Gastrocnemius medialis (tissue), 4 donors: ENCODE measurements at regions not wholly inside any gene's neighbourhood (a gene's known extent, or its start where the extent isn't known, plus 50 kb on each side); places are given as distances from the start of the nearest gene placed in this dataset.

ENCODE experiments used
- ATAC-seq, 2 donors: fragments of 150-250 bp; one replicate each; pipeline ENCODE4 v1.9.1; 2016
- DNase-seq, 2 donors: peaks; one replicate each; pipeline ENCODE4 v3.0.0-alpha.2; 2019
- H3K27ac ChIP-seq, 4 donors: fragments of 200-600 bp; sonication (generic); 1 replicate in 1 of 4; 2 replicates in 3 of 4; pipeline ENCODE4 v1.5.1; 2016 to 2018; ENCODE audit warnings: mild to moderate bottlenecking in 2 of 4, moderate library complexity in 1 of 4
- H3K27me3 ChIP-seq, 3 donors: fragments of 200-600 bp; sonication (generic) in 2 of 3; 1 replicate in 1 of 3; 2 replicates in 2 of 3; pipeline versions ENCODE4 v1.5.1 to v1.6.0; 2016 to 2019; ENCODE audit warnings: mild to moderate bottlenecking in 1 of 3, moderate library complexity in 1 of 3
- H3K36me3 ChIP-seq, 2 donors: fragments of 200-600 bp; sonication (generic) in 1 of 2; one replicate each; pipeline ENCODE4 v1.5.1; 2017 to 2018
- H3K4me1 ChIP-seq, 2 donors: fragments of 200-600 bp; sonication (generic) in 1 of 2; one replicate each; pipeline ENCODE4 v1.5.1; 2016 to 2017; ENCODE audit warnings: mild to moderate bottlenecking in 2 of 2
- H3K4me3 ChIP-seq, 4 donors: fragments of 200-600 bp; sonication (generic) in 3 of 4; 1 replicate in 1 of 4; 2 replicates in 3 of 4; pipeline ENCODE4 v1.5.1; 2016 to 2019; ENCODE audit warnings: mild to moderate bottlenecking in 2 of 4
- H3K9me3 ChIP-seq, 3 donors: fragments of 200-600 bp; sonication (generic) in 2 of 3; 1 replicate in 1 of 3; 2 replicates in 2 of 3; pipeline ENCODE4 v1.5.1; 2016 to 2019
- CTCF ChIP-seq, 5 experiments: fragments of 450-650 bp in 3 of 5; fragments of 200-600 bp in 2 of 5; sonication (generic) in 2 of 5; IDR thresholded peaks in 4 of 5; conservative IDR thresholded peaks in 1 of 5; 1 replicate in 4 of 5; 2 replicates in 1 of 5; pipeline ENCODE4 v1.5.1; 2016 to 2019; ENCODE audit warnings: antibody characterized with exemption in 5 of 5, mild to moderate bottlenecking in 3 of 5, moderate library complexity in 3 of 5
- POLR2A ChIP-seq, 2 donors: fragments of 450-650 bp; IDR thresholded peaks; one replicate each; pipeline ENCODE4 v1.6.1; 2017; ENCODE audit warnings: antibody characterized with exemption in 2 of 2, mild to moderate bottlenecking in 2 of 2, moderate library complexity in 2 of 2
- in situ Hi-C, 4 donors: fragments of 200-750 bp; cut with MboI; loops; one replicate each; pipeline versions ENCODE4 v1.15.0 to v1.8.0; 2017; ENCODE audit warnings: low sequenced_read_pairs in 4 of 4
- intact Hi-C: fragments of 100-400 bp; cut with DNase I; formaldehyde crosslinking; loops from one replicate; pipeline ENCODE4 v1.15.1; 2023; ENCODE audit warnings: low total_unique reads

DNA sequence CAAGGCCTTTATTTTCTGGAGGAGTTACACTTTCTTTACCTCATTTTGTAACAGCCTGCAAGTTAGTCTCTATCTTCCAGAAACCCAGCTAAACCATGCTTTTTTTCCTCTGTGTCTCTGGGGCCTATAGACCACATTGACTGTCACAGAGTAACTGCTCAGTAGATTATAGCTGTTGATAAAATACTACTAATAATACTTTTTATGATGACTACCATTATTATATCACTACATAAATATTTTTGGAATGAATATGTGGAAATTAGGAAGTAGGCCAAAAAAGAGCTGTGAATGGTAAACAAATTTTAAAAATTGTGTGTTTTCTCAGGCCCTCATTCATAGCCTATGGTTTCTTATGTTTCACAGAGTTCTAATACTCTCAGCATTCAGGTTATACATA lies 233.1 kb upstream of the USP24 start:
- no peak for TF ChIP-seq POLR2A (IDR thresholded peaks at IDR 0.05)
- TF ChIP-seq CTCF (IDR thresholded peaks at IDR 0.05 in 4 of 5, conservative IDR thresholded peaks at IDR 0.05 in 1 of 5) = no peak
- Histone ChIP-seq H3K9me3 (no peaks in the 10 kb centered on the region), H3K4me1 (peaks cover 0 to 6% of the 10 kb centered on the region in 2 donors), H3K4me3 (no peak overlapping the region), H3K27me3 (no peaks in the 10 kb centered on the region), H3K36me3 (no peaks in the 10 kb centered on the region), H3K27ac (no peak overlapping the region)
- no peak for DNase-seq
- in situ Hi-C loops (no loop called here), intact Hi-C loops (no loop called here)
- ATAC-seq = no peak

DNA sequence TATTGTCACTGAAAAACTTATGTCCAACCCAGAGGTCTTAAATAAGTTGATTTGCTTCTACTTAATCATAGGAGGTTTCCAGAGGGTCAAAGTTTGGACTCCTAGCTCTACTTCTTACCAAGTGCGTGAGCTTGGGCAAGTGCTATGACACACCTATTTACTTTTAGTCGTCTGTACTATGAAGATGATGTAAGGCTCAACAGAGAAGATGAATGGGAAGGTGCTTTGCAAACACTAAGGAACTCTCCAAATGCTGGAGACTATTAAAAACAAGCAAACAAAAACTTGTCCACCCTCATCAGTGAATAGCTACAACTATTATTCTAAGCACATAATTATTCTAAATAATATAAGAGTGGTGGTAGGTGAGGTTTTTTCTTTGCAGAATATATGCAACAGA lies 232.3 kb upstream of the USP24 start:
- in situ Hi-C loops = no loop called here
- DNase-seq = no peak

DNA sequence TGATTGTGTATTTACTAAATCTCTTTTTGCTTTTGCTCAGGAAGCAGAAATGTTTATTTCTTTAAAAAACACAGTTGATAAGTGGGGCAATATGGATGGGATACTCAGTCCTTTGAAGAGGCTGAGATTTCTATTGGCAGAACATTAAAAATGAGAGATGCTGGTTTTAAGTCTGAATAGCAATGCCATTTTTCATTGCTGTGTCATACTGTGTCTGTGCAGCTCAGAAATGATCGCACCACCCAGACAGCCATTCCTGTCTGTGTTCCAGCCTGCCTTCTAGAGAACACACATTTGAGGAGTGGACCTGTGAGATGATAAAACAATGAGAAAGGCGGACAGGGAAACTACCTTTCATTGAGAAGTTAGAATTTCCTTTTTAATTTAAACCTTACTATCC lies 231.2 kb upstream of the USP24 start:
- peaks cover 0 to 10% of the 10 kb centered on the region in 2 donors for H3K4me1 ChIP-seq
- H3K36me3 ChIP-seq = no peaks in the 10 kb centered on the region
- no peaks in the 10 kb centered on the region for H3K27me3 ChIP-seq
- no peaks in the 10 kb centered on the region for H3K9me3 ChIP-seq
- no peak for TF ChIP-seq CTCF (IDR thresholded peaks at IDR 0.05 in 4 of 5, conservative IDR thresholded peaks at IDR 0.05 in 1 of 5)
- no peak for TF ChIP-seq POLR2A (IDR thresholded peaks at IDR 0.05)
- in situ Hi-C loops = no loop called here
- intact Hi-C loops = no loop called here
- no peak overlapping the region for H3K27ac ChIP-seq
- no peak for DNase-seq
- no peak for ATAC-seq
- H3K4me3 ChIP-seq = no peak overlapping the region

More for the DNA sequence above, 232.3 kb upstream of the USP24 start:
- Histone ChIP-seq H3K4me1 (peaks cover 0 to 10% of the 10 kb centered on the region in 2 donors), H3K4me3 (no peak overlapping the region), H3K27ac (no peak overlapping the region), H3K27me3 (no peaks in the 10 kb centered on the region), H3K9me3 (no peaks in the 10 kb centered on the region), H3K36me3 (no peaks in the 10 kb centered on the region)
- intact Hi-C loops = no loop called here
- no peak for ATAC-seq
- no peak for TF ChIP-seq POLR2A (IDR thresholded peaks at IDR 0.05)
- no peak for TF ChIP-seq CTCF (IDR thresholded peaks at IDR 0.05 in 4 of 5, conservative IDR thresholded peaks at IDR 0.05 in 1 of 5)

- Histone ChIP-seq H3K4me1 (peaks cover 0 to 10% of the 10 kb centered on the region in 2 donors), H3K9me3 (no peaks in the 10 kb centered on the region), H3K36me3 (no peaks in the 10 kb centered on the region), H3K4me3 (no peak overlapping the region), H3K27ac (no peak overlapping the region), H3K27me3 (no peaks in the 10 kb centered on the region)
- DNase-seq (no peak), ATAC-seq (no peak)
- in situ Hi-C loops (no loop called here), intact Hi-C loops (no loop called here)
- TF ChIP-seq CTCF (IDR thresholded peaks at IDR 0.05 in 4 of 5, conservative IDR thresholded peaks at IDR 0.05 in 1 of 5) = no peak
- TF ChIP-seq POLR2A (IDR thresholded peaks at IDR 0.05) = no peak
Measured at GRCh38 chr1:55445416-55445815, 230.3 kb upstream of the USP24 start.

DNA sequence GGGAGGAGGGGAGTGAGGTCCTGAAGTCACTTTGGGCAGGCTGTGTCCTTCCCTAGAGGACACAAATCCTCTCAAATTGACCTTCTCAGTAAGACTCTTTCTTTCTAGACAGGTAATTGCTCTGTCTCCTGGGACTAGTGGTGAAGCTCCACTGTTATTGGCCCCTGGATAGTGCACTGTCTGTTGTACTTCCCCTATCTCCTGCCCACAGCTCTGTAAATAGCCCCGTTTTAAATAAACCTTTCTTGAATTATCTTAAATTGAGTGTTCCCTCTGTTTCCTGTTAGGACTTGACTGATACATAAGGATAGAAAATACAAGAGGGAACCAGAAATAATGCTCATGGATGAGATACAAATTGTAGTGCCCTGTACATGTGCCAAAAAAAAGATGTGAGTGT lies 229.5 kb upstream of the USP24 start:
- TF ChIP-seq POLR2A (IDR thresholded peaks at IDR 0.05) = no peak
- TF ChIP-seq CTCF (IDR thresholded peaks at IDR 0.05 in 4 of 5, conservative IDR thresholded peaks at IDR 0.05 in 1 of 5) = no peak
- peak overlapping the region; percentile 47 to 72 (median 71) for H3K27ac ChIP-seq
- DNase-seq = no peak
- no peaks in the 10 kb centered on the region for H3K36me3 ChIP-seq
- ATAC-seq = no peak
- intact Hi-C loops (loop anchor here (5.0 kb wide), 1 partner anchor 1138 kb away; no protein-coding TSS in a partner anchor), in situ Hi-C loops (no loop called here)
- no peaks in the 10 kb centered on the region for H3K9me3 ChIP-seq
- H3K4me3 ChIP-seq = no peak overlapping the region
- peaks cover 0 to 10% of the 10 kb centered on the region in 2 donors for H3K4me1 ChIP-seq
- H3K27me3 ChIP-seq = no peaks in the 10 kb centered on the region
